ENCODE measurements at regions not wholly inside any gene's neighbourhood (a gene's known extent, or its start where the extent isn't known, plus 50 kb on each side); places are given as distances from the start of the nearest gene placed in this dataset.
"Not testable (repeated sequence)": the region's sequence is repeated elsewhere in the genome, so short reads cannot be mapped to it uniquely, and the experiment has no call there.

DNA sequence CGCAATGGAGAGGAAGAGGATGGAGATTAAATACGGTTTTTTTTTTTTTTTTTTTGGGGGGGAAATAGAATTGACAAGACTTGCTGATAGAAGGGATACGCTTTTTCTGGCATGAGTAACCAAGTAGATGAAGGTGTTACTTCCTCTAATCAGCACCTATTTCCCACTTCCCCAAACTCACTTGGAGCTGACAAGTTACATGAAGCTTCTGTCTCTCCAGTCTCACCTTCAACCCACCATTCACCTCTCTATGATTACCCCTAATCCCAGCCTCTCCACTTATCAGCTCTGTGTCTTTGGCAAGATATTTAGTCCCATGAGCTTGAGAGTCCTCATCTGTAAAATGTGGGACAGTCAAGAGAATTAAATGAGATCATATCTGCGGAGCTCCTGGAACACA is 185.9 kb upstream of the HS3ST3A1 start:
- DNase-seq (ENCODE audit: low read depth) = no peak

DNA sequence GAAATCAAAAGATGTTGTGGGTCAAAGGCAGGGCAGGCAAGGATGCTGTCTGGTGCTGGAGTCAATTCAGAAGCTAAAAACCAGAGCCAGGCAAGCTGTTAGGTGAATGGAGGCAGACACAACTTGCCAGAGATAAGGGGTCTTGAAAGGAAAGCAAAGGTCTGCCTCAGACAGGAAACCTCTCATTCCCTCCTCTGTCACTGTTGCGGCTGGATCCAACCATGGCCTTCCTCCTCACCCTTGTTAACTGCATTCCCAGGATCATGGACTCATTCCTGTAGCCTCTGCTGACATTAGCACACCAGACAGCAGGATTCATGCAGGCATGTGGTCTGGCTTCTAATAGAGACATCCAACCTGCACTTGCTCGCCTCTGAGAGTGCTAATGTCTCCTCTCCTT is 186.7 kb upstream of the HS3ST3A1 start:
- DNase-seq (ENCODE audit: low read depth) = no peak

DNA sequence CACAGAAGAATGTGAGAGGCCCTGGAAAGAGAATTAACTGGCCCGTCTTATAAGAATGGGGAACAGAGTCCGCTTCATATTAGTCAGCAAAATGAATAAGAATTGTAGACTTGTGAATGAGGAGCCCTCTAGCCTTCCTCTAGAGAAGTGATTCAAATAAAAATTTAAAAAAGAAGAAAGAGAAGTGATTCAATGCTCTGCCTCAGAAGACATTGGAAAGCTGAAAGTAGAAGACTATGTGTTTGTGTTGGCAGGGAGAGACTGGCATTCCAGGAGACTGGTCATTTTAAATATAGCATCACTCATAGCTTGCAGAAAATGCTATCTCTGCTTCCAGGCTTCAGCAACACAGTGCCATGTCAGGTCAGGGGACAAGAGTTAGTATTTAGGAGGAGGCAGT is 190.6 kb upstream of the HS3ST3A1 start:
- no peak for DNase-seq (ENCODE audit: low read depth)

DNA sequence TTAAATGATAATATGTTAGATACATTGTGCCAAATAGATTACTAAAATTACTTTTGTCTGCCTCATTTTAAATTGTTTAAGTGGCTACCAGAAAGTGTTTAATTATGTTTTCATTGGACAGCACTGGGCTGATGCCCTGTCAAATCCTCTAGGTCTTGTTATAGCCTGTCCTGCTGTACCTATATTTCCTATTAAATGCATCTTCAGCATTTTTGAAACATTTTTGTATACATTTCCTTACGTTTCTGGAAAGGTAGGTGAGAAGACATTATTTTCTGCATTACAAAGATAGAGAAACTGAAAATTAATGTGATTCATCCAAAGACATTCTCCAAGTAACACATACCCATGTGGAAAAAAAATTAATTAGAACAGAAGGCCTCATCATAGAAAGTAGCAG is 192.2 kb upstream of the HS3ST3A1 start:
- no peak for DNase-seq (ENCODE audit: low read depth)

DNA sequence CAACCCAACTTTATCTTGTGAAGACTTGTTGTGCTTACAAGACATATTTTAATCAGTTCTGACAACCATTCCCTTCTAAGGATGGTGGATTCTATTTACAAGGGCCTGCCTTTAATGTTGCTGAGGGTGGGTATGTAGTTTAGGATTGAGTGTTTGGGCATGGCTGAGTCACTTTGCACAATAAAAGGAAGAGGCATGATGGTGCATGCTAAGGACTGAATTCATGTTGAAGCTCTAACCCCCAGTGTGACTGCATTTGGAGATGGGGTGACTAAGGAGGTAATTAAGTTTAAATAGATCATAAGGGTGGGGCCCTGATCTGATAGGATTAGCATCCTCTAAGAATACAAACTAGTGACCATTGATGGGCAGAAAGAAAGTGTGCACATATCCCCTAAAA is 196.1 kb upstream of the HS3ST3A1 start:
- no peak for DNase-seq (ENCODE audit: low read depth)

DNA sequence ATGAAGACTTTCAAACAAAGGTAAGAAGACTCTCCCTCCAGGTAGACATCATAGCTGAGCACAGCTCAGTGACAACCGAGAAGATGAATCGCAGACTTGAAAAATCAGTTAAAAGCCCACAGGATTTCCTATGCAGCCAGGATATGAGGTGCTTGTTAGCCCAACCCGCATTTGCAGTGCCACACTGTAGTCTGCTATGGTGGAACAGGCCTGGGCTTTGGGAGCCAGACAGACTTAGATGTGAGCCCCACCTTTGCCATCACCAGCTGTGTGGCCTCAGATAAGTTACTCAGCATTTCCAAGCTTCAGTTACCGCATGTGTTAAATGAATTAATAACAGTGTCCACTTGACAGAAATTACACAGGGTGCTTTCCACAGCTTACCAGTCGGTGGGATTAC is 204.4 kb upstream of the HS3ST3A1 start:
- no peak for DNase-seq (ENCODE audit: low read depth)

DNA sequence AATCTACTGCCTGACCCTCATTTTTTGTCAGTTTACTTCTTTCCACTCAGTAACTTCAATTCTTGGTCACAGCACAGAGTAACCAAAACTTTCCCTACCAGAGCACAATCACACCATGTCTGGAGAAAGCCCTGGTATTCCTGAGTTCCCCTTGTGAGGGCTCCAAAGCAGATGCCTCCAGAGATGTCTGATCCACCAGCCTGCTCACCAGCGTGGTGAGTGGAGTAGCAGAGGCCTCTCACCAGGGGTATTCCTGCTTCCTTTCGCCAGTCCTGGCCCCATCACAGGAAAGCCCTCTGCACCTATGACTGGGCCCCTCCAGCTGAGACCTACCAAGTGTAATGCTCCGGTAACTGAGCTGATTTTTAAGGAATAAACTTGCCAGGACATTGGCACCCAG is 205.4 kb upstream of the HS3ST3A1 start:
- no peak for DNase-seq (ENCODE audit: low read depth)

DNA sequence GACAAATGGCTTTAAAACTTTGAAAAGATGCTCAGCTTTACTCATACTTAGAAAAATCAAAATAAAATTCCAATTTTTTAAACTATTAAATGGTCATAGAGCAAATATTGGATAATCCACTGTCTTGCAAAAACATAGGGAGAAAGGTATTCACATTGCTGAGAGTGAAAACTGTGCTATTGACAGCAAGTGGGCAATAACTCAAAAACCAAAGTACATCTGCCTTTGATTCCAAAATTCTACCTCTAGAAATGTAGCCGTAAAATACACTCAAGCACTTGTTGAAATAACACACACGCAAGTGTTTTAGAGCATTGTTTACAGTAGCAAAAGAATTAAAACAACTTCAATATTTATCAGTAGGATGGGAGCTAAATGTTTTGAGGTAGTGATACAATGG is 210.6 kb upstream of the HS3ST3A1 start:
- no peak for DNase-seq (ENCODE audit: low read depth)

DNA sequence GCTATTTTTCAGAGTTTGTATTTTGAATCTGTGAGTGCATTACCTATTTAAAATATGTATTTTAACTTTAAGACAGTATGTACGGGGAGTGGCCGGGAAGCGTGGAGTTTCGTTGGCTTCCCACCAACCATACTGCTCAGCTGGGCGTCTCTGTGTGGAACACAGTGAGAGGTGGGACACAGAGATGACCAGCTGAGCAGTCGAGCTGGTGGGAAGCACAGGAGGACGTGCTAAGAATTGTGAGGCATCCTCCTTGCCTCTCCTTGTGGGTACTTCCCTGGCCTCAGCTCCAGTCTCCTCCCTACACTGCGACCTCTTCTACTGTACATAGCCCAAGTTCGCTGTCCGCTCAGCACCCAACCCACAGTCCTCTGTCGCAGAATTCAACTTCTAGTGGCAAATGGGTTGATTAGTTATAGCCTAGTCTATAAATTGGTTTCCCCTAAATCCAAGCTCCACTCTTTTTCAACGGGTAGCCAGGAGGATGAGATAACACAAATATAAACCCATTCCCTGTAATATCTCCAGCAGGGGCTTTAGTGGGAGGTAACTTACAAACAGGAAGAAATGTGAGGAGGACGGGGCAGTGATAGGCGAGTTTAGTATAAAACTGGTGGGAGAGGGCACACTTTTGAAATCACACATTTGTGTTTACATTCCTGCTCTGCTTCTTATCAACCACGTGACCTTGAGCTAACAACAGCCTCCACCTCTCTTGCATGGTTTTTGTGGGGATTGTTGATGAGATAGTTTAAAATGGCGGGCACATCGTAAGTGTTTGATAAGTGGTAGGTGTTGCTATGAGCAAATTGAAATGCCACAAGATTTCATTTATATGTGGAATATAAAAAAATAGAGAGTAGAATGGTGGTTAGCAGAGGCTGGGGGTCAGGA is 211.9 kb upstream of the HS3ST3A1 start:
- DNase-seq (ENCODE audit: low read depth) = no peak

DNA sequence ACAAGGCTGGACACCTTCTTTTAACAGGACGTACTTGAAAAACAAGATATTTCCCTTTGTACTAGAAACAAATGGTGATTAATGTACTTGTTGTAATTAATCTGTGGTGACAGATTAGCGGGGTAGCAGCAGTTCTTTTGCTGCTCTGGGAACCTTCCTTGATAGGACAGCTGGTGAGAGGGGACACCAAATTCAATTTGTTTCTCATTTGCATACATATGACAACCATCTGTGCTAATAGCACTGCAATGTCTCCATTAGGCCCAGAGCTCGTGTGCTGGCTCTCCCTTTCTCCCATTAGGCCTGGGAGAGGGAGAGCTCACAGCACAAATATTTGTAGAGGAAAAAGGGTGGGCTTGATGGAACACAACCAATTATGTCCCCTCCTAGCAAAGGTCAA is 221.0 kb upstream of the HS3ST3A1 start:
- no peak for DNase-seq (ENCODE audit: low read depth)

DNA sequence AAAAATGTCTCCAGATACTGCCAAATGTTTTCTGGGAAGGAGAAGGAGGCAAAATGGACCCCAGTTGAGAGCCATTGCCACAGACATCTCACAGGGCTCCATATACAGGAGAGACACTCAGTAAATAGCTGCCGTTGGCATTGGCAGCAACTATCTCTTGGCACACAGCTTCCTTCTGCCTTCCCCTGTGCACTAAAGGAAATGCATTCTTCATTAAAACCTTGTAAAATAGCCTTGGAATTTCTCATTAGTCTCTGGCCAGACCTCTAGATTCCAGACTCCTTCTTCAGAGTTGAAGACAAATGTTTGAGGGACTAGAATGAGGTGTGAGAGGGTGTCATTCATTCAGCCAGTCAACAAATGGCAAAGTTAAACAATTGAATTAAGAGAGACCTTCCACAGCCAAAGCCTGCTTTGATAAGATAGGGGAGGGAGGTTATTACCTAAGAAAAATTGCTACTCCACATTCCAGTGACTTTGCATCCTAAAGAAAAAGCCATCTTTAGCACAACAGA is 223.9 kb upstream of the HS3ST3A1 start:
- DNase-seq (ENCODE audit: low read depth) = no peak

DNA sequence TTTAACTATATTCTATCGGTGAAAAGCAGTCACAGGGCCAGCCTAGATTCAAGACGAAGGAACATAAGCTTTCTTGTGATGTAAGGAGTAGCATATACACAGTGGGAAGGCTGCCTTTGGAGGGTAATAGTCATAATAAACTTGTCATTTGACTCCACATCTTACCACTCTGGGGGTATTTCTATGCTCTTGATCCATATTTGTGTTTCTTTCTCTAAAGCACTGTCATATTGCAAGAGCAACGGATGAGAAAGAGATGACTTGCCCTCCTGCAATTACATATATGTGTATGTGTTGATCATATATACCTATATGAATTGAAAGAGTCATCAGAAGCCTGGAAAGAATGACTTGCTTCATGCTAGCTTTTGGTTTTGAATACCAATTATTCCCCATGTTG is 225.4 kb upstream of the HS3ST3A1 start:
- no peak for DNase-seq (ENCODE audit: low read depth)

DNA sequence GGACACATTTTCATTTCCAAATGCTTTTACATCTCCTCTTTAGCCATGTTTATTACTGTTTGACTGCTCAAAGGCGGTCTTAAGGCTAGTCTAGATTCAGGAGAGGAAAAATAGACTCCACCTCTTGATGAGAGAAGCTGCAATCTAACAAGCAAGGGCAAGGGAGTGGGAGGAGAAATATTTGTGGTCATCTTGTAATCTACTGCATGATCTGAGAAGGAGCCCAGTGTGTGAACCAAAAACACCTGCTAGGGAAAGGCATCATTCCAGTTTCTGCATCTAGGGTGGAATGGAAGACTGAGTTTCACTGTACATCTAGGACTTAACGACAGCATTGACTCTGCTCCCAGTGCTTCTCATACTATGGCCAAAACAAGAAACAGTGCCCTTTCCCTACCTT is 232.2 kb upstream of the HS3ST3A1 start:
- DNase-seq (ENCODE audit: low read depth) = no peak

DNA sequence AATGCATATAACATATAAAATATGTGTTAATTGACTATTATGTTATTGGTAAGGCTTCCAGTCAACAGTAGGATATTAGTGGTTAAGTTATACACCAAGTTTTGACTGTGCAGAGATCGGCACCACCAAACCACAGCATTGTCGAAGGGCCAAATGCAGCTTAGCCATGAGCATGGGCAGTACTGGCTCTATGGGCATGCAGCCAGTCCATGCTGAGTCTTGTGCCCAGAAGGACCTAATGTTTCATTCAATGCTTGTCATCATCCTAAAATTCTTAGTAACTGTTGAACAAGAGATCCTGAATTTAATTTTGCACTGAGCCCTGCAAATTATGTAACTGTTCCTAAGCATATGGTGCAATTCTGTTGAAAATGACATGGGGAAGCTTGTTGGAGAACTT is 233.4 kb upstream of the HS3ST3A1 start:
- DNase-seq (ENCODE audit: low read depth) = no peak

DNA sequence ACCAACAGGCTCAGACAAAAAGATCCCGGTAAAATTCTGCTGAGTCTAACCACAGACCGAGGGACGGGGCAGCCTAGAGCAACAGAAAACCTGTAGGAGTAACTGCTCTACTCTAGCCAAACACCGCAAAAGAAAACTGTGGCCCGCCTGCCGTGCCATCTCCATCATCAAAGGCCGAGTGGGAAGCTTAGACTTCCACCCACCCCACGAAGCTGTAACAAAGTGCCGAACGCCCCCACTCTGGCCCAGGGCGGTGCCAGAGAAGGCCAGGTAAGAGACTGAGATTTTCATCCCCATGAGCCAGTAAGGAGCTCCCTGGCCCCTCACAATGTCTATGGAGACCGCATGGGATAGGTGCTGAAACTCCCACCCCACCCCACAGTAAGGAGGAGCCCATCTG is 231.9 kb upstream of the COX10 start:
- DNase-seq (ENCODE audit: low read depth) = no peak

DNA sequence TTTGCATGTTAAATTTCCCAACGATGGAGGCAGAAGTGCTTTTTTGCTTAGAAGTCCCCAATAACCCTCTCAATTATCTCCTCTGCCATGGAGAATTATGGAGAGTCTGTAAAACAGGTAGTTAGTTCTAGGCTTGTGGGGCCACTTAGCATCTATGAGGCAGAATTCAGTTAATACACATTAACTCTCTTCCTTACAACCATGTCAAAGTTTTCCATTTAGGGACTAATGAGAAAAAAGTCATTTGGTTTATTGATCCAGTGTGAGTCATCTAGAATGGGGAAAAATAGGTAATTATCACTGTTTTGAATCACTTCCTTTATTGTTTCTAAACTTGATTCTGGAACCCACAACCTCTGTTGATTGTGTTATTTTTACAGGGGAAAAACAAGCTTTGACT is 229.1 kb upstream of the COX10 start:
- DNase-seq (ENCODE audit: low read depth) = no peak

DNA sequence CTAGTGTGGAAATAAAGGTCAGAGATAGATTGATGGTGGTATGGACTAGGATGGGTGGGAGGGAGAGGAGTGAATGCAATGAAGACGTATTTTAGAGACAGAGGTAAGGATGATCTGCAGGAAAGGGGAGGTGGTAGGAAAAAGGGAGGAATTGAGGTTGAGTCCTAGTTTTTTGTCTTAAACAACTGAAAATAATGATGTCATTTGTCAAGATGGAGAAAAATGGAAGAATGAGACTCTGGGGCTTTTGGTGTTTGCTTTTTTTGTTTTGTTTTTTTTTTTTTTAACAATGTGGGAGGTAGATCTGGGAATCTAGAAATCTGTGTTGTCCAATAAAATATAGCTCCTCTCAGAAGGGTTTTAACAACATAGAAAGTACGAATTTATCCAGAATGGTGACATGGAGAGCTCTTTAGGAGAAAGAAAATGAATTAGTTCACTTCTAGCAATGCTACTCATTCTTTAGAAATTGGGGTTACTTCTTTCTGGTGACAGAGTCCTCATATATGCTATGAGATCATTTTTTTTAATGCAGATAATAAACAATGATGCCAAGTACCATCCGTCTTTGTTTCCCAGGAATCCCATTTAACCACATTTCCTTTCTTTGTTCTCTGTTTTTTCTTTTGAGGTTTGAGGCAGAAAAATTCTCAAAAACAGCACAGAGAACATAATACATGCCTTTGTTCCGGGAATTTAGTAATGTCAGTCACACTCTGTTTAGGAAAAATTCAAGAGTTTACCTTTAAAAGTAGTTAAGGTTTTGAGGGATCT is 225.3 kb upstream of the COX10 start:
- DNase-seq (ENCODE audit: low read depth) = no peak

DNA sequence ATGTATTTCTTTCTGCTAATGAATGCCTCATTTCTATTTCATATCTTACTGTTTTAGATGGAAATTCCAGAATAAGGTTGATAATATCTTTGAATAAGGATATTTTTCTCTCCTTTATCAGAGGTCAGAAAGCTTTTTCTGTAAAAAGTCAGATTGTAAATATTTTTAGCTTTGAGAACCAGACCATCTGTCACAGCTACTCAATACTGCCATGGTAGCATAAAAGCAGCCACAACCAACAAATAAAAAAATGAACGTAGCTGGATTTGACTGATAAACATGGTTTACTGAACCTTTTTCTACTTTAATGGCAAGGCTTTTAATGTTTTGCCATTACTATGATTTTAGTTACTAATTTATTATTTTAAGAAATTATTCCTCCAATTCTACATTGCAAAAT is 217.4 kb upstream of the COX10 start:
- no peak for DNase-seq (ENCODE audit: low read depth)

DNA sequence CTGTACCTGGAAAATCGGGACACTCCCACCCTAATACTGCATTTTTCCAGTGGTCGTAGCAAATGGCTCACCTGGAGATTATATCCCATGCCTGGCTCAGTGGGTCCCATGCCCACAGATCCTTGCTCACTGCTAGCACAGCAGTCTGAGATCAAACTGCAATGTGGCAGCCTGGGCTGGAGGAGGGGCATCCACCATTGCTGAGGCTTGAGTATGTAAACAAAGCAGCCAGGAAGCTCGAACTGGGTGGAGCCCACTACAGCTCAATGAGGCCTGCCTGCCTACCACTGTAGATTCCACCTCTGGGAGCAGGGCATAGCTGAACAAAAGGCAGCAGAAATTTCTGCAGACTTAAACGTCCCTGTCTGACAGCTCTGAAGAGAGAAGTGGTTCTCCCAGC is 213.6 kb upstream of the COX10 start:
- not testable (repeated sequence) for DNase-seq (ENCODE audit: low read depth)

DNA sequence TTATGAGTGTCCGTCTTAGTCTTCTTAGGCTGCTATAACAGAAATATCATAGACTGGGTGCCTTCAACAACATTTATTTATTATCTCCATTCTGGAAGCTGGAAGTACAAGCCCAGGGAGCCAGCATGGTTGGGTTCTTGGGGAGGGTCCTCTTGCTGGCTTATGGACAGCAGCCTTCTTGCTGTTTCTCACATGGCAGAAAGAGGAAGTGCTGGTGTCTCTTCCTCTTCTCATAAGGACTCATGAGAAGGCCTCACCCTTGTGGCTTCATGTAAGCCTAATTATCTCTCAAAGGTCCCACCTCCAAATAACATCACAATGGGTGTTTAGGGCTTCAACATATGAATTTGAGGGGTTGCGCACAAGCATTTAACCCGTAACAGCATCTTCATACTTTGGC is 207.0 kb upstream of the COX10 start:
- no peak for DNase-seq (ENCODE audit: low read depth)

DNA sequence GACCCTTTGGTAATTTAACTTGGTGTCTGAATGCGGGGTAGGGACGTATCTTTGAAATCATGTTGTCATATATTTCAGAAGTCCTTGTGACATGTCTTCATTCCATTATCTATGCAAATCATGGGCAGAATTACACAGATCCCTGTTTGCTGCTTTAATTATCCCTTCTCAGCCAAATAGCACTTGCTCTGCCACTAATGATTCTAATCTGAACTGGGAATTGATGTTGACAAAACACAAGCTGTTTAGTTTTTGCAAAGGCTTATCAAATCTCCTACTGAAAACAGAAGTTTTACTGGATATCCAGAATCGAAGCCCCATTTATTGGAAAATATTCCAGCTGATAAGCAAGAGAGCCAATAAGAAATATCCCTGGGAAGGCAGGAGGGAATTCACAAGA is 205.9 kb upstream of the COX10 start:
- DNase-seq (ENCODE audit: low read depth) = no peak

DNA sequence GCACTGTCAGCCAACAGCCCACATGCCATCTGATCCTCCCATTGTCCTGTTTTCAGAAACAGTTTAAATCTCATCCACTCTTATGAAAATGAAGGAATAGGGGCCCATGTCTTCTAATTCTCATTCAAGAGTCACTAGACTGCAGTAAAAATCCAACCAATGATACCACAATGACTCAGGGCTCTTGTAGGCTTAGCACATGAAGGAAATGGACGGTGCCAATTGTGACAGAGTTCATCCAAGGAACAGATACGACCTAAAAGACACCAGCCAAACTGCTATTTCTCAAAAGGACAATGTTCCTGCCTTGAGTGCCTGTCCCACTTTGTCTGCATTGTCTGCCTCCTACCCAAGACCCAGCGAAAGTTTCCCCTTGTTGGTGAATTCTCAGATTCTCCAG is 204.8 kb upstream of the COX10 start:
- no peak for DNase-seq (ENCODE audit: low read depth)

DNA sequence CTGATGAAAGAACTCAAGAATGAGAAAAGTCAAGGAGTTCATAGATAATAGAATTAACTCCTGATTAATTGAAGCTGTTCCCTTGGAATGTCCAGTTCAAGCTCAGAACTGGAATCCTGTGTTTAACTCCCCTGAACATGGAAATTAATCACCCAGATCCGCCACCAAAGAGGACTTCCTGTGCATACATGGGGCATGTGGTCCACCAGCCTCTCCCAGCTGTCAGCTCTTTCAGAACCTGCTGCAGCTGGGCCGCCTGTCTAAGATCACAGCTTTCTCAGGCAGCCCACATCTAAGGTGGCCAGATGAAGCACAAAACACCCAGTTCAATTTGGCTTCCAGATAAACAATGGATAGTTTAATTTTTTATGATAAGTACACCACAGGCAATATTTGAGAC is 203.7 kb upstream of the COX10 start:
- DNase-seq (ENCODE audit: low read depth) = peak; percentile 29

Measured in CMK (cell line).